ENCODE measurements at regions not wholly inside any gene's neighbourhood (a gene's known extent, or its start where the extent isn't known, plus 50 kb on each side); places are given as distances from the start of the nearest gene placed in this dataset.

GRCh38 chr10:118101501-118101900, 54.8 kb upstream of the RAB11FIP2 start:
- no peak overlapping the region for H3K9ac ChIP-seq (ENCODE audit: low read depth, low read length)
- no peaks in the 10 kb centered on the region for H3K4me1 ChIP-seq (ENCODE audit: control insufficient read depth, insufficient read depth, low read length)
- no peaks in the 10 kb centered on the region for H3K27me3 ChIP-seq (ENCODE audit: control insufficient read depth, insufficient read depth, low read length)
- no peaks in the 10 kb centered on the region for H3K36me3 ChIP-seq (ENCODE audit: control insufficient read depth, insufficient read depth, low read length)
- H3K4me3 ChIP-seq (ENCODE audit: low read depth, low read length), result no peak overlapping the region
- H3K9me3 ChIP-seq (ENCODE audit: control insufficient read depth, insufficient read depth, low read length), result no peaks in the 10 kb centered on the region
